RWPE1 (cell line): ENCODE measurements at regions not wholly inside any gene's neighbourhood (a gene's known extent, or its start where the extent isn't known, plus 50 kb on each side); places are given as distances from the start of the nearest gene placed in this dataset.
"Not testable (repeated sequence)": the region's sequence is repeated elsewhere in the genome, so short reads cannot be mapped to it uniquely, and the experiment has no call there.

Experiments
- CTCF ChIA-PET: fragments of 350-600 bp; sonication (Branson Sonifier 250); formaldehyde crosslinking; extraction: SDS; loops from one replicate; lab custom pipeline; 2021; lab: Yijun Ruan, JAX
- POLR2A ChIA-PET: fragments of 400-600 bp; formaldehyde crosslinking; extraction: SDS; loops from one replicate; lab custom pipeline; 2020; ENCODE audit warnings: antibody characterized with exemption; ENCODE audit not compliant: low non-redundant PET; lab: Yijun Ruan, JAX
- DNase-seq: peaks from one replicate; pipeline ENCODE4 v3.0.0; 2012; ENCODE audit warnings: low spot score
- H3K27ac ChIP-seq: fragments of 450-650 bp; 2 replicates; pipeline ENCODE4 v1.5.1; 2017
- CTCF ChIP-seq: fragments of 450-650 bp; conservative IDR thresholded peaks from 2 replicates; pipeline ENCODE4 v1.5.1; 2017; ENCODE audit warnings: low read depth, mild to moderate bottlenecking

GRCh38 chr2:195555971-195556370 is 101.1 kb upstream of the SLC39A10 start:
- no peak for DNase-seq
- H3K27ac ChIP-seq = no peak overlapping the region
- CTCF ChIA-PET = no interaction called here
- no peak for TF ChIP-seq CTCF
- POLR2A ChIA-PET = no interaction called here

GRCh38 chr2:195552581-195552980 is 104.4 kb upstream of the SLC39A10 start:
- no peak for DNase-seq
- H3K27ac ChIP-seq = no peak overlapping the region
- no peak for TF ChIP-seq CTCF
- POLR2A ChIA-PET = no interaction called here
- CTCF ChIA-PET = no interaction called here

GRCh38 chr2:195548198-195548940 is 108.7 kb upstream of the SLC39A10 start:
- TF ChIP-seq CTCF = no peak
- ChIA-PET POLR2A (no interaction called here), CTCF (no interaction called here)
- no peak overlapping the region for H3K27ac ChIP-seq
- no peak for DNase-seq

- CTCF ChIA-PET, H3K27ac ChIP-seq, DNase-seq, POLR2A ChIA-PET: not testable (repeated sequence)
These were observed 109.7 kb upstream of the SLC39A10 start for GRCh38 chr2:195547268-195547840.

GRCh38 chr2:195545811-195546210 is 111.2 kb upstream of the SLC39A10 start:
- no peak for DNase-seq
- no peak overlapping the region for H3K27ac ChIP-seq
- ChIA-PET POLR2A (no interaction called here), CTCF (interaction anchor here (0.7 kb wide), 1 partner anchor 136 kb away, joined by 4 read pairs; no protein-coding TSS in a partner anchor)
- TF ChIP-seq CTCF = no peak

GRCh38 chr2:195543902-195544894 is 112.8 kb upstream of the SLC39A10 start:
- TF ChIP-seq CTCF = no peak
- POLR2A ChIA-PET = no interaction called here
- no peak overlapping the region for H3K27ac ChIP-seq
- CTCF ChIA-PET = no interaction called here
- peak; percentile 8 for DNase-seq
